GM18519 (cell line): ENCODE measurements at regions not wholly inside any gene's neighbourhood (a gene's known extent, or its start where the extent isn't known, plus 50 kb on each side); places are given as distances from the start of the nearest gene placed in this dataset.
"Not testable (repeated sequence)": the region's sequence is repeated elsewhere in the genome, so short reads cannot be mapped to it uniquely, and the experiment has no call there.

ENCODE experiments used
- ATAC-seq: cut with Tn5 transposase; IDR thresholded peaks from one replicate; pipeline ENCODE4 v1.9.1; 2021; ENCODE audit warnings: mild to moderate bottlenecking, moderate library complexity; ENCODE audit not compliant: unreplicated experiment, low FRiP score

DNA sequence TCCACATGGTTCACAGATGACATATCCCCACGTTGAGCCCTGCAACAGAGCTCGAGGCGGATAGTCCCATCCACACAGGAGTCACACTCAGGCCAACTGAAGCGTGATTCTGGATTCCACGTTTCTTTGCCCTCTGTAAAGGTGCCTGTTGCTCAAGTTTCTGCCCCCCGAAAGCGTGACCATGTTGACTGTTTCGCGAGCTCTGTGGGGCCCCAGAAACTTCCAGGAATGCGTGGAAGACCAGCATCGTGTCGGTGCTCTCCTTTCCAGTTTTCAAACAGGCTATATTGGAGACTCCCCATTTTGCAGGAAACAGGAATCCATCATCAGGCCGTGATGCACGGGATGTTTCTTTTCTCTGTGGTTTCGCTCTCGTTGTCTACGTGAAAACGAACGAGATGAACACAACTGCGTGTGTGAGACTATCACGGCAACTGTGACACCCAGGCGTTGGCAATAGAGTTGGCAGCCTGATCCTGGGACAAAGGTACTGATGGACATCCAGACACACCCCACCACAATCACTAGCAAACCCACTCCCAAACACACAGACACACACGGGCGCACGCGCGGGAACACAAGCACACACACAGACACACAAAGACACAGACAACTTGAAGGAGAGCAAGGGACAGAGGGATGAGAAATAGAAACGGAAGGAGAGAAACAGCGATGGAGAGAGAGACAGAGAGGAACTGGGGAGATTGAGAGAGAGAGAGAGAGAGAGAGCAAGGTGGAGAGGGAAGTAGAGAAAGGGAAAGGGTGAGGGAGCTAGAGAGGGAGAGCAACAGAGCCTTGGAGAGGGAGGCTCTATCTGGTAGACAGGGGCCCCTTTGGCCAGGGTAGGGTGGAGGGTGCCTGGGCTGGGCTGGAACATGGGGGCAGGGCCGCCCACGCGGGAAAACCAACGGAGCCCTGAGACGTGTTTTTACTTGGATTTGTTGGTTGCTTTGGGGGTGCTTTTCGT is 1609.3 kb downstream of the SPATA31A7 start:
- not testable (repeated sequence) for ATAC-seq

DNA sequence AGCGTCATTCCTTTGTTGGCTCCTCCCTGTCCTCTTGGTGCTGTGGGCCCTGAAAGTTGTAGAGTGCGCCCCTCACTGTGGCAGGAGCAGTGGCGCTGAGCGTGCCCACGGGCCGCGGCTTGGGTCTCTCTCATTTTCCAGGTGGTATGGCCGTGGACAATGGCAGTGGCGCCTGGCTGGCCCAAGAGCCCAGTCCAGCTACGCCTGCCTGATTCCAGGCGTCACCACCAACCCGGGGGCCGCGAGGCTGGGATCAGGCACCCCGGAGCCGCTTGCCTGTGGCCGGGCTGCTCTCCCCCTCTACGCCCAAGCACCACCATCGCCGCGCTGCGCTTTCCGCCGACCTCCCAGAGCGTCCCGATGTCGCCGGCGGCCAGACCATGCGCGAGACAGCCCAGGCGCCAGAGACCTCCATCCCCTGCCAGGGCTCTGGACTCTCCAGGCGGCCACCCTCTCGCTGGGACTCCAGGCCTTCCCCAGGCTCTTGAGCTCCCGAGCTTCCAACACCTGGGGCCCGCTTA is 1610.1 kb downstream of the SPATA31A7 start:
- ATAC-seq = not testable (repeated sequence)

DNA sequence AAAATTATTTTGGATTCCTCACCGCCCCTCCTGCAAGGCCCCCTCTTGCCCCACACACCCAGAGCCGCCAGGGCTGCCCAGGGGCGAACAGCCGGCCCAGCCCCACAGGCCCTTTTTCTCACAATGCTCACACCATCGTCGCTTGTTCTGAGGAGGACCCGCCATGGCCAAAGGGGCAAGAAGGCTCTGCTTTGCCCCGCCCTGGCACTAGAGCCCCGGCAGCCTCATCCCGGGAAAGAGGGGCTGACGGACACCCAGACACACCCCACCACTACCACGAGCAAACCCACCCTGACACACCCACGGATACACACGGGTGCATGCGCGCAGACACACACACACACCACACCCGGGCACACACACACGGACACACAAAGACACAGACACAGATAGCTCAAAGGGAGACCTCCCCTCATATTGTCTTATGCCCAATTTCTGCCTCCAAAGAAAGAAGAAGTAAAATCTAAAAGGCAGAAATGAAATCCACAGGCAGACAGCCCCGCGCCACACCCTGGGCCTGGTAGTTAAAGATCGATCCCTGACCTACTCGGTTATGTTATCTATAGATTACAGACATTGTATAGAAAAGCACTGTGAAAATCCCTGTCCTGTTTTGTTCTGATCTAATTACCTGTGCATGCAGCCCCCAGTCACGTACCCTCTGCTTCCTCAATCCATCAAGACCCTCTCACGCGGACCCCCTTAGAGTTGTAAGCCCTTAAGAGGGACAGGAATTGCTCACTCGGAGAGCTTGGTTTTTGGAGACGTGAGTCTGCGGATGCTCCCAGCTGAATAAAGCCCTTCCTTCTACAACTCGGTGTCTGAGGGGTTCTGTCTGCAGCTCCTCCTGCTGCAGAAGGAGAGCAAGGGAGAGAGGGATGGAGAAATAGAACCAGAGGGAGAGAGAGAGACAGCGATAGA is 1610.9 kb downstream of the SPATA31A7 start:
- not testable (repeated sequence) for ATAC-seq

GRCh38 chr9:62801372-62801811 is 1611.6 kb downstream of the SPATA31A7 start:
- not testable (repeated sequence) for ATAC-seq

DNA sequence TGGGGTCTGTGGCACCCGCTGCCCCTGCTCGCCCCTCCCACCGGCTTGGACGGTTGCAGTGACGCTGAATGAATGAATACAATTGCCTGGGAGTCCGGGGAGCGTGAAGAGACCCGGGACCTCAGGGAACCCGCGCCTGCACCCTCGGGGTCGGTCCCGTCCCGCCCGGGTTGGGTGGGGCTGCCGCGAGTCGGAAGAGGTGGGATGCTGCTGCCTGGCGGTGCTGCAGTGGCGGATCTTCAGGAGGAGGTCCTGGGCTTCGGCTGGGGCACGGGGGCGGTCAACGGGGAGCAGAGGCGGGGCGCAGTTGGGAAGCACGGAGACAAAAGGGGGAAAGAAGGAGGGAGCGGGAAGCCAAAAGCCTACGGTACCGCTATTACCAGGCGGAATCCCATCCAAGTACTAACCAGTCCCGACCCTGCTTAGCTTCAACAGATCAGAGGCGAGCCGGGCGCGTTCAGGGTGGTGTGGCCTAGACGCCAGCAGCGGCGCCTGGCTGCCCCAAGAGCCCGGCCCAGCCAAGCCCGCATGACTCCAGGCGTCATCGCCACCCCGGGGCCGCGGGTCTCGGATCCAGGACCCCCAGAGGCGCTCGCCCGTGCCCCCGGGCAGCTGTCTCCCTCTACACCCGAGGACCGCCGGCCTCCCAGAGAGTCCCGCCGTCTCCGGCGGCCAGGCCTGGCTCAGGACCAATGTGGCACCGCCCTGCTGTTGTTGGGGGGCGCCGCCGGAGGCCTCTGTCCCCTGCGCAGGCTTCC is 1612.3 kb downstream of the SPATA31A7 start:
- ATAC-seq = peak; percentile 99

DNA sequence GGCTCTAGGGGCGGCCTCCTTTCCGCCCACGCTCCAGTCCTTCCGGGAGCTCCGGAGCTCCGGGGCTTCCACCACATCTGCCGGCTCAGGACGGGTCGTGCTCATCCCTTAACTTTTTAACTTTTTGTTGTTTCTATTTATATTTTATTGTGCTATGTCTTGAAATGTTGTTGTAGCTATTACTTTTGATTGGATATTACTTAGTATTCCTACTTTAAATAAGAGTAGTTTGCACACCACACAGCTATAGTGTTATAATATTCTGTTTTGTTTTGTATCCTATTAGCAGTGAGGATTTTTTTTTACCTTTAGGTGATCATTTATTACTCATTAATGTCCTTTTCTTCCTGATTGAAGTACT is 1612.9 kb downstream of the SPATA31A7 start:
- not testable (repeated sequence) for ATAC-seq

GRCh38 chr9:62803099-62803498 is 1613.3 kb downstream of the SPATA31A7 start:
- ATAC-seq = not testable (repeated sequence)

GRCh38 chr9:62804314-62804713 is 1614.5 kb downstream of the SPATA31A7 start:
- not testable (repeated sequence) for ATAC-seq

DNA sequence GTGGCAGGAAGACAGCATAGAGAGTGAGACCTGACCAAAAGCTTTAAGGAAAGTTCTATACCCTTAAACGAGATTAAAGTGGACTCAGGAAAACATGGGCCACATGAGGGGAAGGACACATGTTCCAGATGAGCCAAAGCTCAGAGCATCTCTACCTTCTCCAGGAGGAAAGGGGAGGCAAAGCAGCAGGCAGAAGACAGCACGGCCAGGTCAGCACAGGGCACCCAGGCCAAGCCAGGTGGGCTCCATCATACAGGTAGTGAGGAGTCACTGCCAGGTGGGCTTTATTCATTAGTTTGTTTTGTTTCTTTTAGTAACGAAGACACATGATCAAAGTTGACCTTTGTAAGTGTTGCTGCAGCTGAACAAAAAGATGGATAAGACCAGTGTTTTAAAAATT is 1617.6 kb downstream of the SPATA31A7 start:
- not testable (repeated sequence) for ATAC-seq

DNA sequence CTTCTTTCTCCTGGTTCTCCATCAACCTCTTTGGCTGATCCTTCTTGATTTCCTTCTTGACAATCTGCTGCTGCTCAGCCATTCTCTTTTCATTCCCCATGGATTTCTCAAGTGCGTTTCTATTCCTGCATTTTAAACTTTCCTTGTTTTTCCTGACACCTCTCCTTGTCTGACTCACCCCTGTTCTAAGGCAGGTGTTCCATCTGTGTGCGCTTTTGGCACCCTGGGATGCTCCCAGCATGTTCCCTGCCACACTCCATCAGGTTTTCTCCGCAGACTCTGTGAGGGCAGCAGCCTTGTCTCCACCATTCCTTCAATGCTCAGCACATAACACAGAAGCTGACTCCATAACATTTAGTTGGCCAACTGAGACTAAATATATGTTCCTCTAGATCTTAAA is 1618.2 kb downstream of the SPATA31A7 start:
- ATAC-seq = not testable (repeated sequence)

DNA sequence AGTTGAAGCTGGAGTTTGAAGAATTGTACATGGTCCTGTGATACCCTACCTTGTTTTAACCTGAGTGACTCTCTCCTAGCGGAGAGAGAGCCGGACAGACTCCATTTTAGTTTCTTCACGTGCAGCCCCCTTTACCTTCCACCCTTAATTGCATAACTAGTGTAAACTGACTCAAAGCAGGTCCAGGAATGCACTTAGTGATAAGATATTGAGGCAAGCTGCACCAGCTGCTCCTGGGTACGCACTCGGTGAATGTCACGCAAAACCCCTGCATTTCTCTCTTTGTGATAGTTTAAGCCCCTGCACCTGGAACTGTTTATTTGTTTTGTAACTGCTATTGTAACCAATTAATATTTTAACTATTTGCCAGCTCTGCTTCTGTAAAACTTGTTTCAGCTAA is 1620.5 kb downstream of the SPATA31A7 start:
- ATAC-seq = not testable (repeated sequence)

DNA sequence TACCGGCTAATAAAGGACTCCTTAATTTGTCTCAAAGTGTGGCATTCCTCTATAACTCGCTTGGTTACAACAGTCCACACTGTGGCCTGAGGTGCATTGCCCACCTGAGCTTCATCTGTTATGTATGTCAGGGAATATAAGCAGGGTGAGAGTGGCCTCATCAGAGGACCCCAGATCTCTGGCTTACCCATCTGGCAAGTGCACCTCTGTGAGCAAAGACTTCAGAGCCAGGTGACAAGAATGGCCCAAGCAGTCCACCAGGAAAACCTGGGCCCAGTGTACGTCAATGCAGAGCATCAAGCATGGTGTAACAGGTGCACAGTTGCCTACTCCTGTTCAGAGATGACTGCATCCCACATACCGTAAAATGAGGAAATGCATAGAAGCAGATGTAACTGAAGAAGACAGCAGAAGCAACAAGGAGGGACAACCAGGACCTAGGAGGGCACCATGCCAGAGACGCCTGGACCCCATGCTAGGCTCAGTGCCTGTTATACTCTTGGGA is 1621.0 kb downstream of the SPATA31A7 start:
- not testable (repeated sequence) for ATAC-seq

- not testable (repeated sequence) for ATAC-seq
Measured at GRCh38 chr9:62815436-62815835, 1625.6 kb downstream of the SPATA31A7 start.

DNA sequence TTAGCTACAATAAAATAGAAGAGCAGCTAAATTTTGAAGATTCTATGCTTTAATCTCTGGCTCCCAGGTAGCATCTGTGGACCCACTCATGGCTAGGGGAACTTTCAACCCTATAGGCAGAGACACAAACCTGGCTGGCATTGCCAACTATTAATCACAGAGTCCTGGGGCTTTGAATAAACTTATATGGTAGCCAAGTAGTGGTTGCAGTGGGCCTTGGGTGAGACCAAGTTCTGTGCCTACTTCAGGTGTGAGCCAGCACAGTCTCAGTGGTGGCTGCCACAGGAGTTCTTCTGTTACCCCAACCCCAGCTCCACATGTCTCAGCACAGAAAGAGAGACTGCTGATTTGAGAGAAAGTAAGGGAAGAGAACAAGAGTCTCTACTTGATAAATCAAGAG is 1626.5 kb downstream of the SPATA31A7 start:
- not testable (repeated sequence) for ATAC-seq

- ATAC-seq = not testable (repeated sequence)
Measured at GRCh38 chr9:62817214-62817613, 1627.4 kb downstream of the SPATA31A7 start.

DNA sequence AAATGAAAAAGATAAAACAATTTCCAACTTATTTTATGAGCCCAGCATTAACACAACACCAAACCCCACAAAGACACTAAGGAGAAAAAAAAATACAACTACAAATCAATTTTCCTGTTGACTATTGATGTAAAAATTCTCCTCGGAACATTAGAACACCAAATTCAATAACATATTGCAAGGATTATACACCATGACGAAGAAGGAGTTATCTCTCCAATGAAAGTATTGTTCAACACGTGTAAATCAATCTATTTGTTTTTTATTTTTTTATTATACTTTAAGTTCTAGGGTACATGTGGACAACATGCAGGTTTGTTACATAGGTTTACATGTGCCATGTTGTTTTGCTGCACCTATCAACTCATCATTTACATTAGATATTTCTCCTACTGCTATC is 1632.3 kb downstream of the SPATA31A7 start:
- ATAC-seq = not testable (repeated sequence)

- not testable (repeated sequence) for ATAC-seq
Measured at GRCh38 chr9:62827957-62828907, 1638.4 kb downstream of the SPATA31A7 start.

GRCh38 chr9:62830829-62831459 is 1641.1 kb downstream of the SPATA31A7 start:
- not testable (repeated sequence) for ATAC-seq
